ENCODE measurements at regions not wholly inside any gene's neighbourhood (a gene's known extent, or its start where the extent isn't known, plus 50 kb on each side); places are given as distances from the start of the nearest gene placed in this dataset.

DNA sequence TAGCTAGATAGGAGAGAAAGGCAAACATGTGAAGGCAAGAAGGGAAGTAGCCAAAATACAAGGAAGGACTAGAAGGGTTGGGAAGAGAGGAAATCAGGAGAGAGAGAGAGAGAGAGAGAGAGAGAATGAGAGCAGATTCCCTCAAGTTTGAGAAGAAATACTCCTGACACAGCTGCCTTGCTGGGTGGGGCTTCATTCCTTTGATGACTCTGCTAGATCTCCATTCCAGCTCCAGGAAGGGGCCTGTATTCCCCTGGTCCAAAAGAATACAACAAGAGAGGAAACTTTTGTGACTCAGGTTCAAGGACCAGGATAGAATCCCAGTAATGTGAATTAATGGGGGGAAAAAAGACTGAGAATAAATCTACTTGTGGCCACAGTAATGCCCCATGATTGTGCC is 62.9 kb upstream of the SPON1 start:
- POLR2A ChIA-PET, result no interaction called here
- H3K27ac Mint-ChIP-seq, result no peak overlapping the region
- H3K9me3 Mint-ChIP-seq, result peaks cover 0 to 2% (median 0%) of the 10 kb centered on the region in 5 donors
- Histone ChIP-seq H3K27me3 (ENCODE audit: insufficient read depth, low read length, poor library complexity, severe bottlenecking) (no peaks in the 10 kb centered on the region), H3K9me3 (ENCODE audit: low read length) (no peaks in the 10 kb centered on the region), H3K4me1 (ENCODE audit: insufficient read depth, low read length) (no peaks in the 10 kb centered on the region), H3K27ac (ENCODE audit: low read depth, low read length) (no peak overlapping the region), H3K36me3 (ENCODE audit: insufficient read depth, low read length) (no peaks in the 10 kb centered on the region), H3K4me3 (ENCODE audit: low read length) (no peak overlapping the region)
- H3K4me1 Mint-ChIP-seq, result no peaks in the 10 kb centered on the region
- no peak overlapping the region for H3K4me3 Mint-ChIP-seq
- CTCF ChIA-PET, result interaction anchor here (0.6 to 1.5 kb wide), 2 partner anchors 28 to 105 kb away, joined by 3 read pairs; no protein-coding TSS in a partner anchor
- DNase-seq, result no peak
- peaks cover 12 to 30% of the 10 kb centered on the region in 2 donors for H3K27me3 Mint-ChIP-seq
- peaks cover 0 to 17% (median 0%) of the 10 kb centered on the region in 3 donors for H3K36me3 Mint-ChIP-seq

DNA sequence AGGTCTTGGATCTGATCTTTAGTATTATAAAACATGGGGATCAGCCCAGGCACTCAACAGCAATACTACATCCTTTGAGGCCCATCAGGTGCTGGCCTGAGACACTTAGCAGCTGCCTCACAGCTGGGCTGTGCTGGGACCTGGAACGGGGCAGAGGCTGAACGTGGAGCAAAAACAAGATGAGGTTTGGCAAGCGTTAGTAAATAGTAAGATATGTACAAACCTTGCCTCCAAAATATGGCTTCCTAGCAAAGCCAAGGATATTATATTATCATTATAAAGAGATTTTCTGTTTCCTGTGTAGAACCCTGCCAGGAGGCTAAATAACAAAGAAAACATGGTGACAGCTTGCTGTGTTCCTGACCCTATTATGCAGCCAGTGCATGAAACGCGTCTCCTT is 60.0 kb upstream of the SPON1 start:
- ChIA-PET CTCF (interaction anchor here (1.4 kb wide), 1 partner anchor 26 kb away, joined by 3 read pairs; no protein-coding TSS in a partner anchor), POLR2A (no interaction called here)
- no peak for DNase-seq
- H3K4me3 Mint-ChIP-seq, result no peak overlapping the region
- Histone ChIP-seq H3K4me1 (ENCODE audit: insufficient read depth, low read length) (no peaks in the 10 kb centered on the region), H3K27me3 (ENCODE audit: insufficient read depth, low read length, poor library complexity, severe bottlenecking) (no peaks in the 10 kb centered on the region), H3K27ac (ENCODE audit: low read depth, low read length) (no peak overlapping the region), H3K36me3 (ENCODE audit: insufficient read depth, low read length) (no peaks in the 10 kb centered on the region), H3K4me3 (ENCODE audit: low read length) (no peak overlapping the region), H3K9me3 (ENCODE audit: low read length) (peaks cover 7% of the 10 kb centered on the region)
- H3K9me3 Mint-ChIP-seq, result peaks cover 7 to 18% (median 13%) of the 10 kb centered on the region in 5 donors
- H3K4me1 Mint-ChIP-seq, result no peaks in the 10 kb centered on the region
- peaks cover 13 to 25% of the 10 kb centered on the region in 2 donors for H3K27me3 Mint-ChIP-seq
- H3K27ac Mint-ChIP-seq, result no peak overlapping the region
- peaks cover 0 to 27% (median 1%) of the 10 kb centered on the region in 3 donors for H3K36me3 Mint-ChIP-seq

DNA sequence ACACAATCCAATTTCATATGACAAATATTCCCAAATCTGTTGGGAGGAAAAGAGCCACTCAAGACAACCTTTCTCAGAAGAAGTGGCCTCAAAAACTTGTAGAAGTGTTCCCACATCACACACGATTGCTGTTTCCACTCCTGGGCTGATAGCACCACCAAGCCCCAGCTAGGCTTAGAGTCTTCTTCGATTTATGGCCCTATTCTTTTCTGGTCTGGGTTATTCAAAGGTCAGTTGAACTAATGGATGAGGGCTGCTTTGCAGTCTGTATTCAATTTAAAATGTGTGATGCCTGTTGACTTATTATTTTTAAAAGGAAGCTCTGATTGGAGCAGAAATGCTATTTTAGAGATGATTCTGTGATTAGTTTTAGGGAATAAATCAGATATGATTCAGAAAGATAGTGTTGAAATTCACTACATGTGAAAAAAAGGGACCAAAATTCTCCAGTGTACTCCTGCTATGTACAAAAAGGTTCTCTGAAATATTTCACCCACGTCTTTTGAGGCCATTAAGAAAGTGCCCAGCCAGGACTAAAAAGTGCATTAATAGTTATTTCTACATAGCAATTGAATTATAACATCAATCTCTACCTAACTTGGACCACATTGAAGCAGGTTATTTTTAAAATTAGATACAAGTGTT is 57.3 kb upstream of the SPON1 start:
- Mint-ChIP-seq H3K9me3 (peaks cover 12 to 26% (median 17%) of the 10 kb centered on the region in 5 donors), H3K27ac (no peak overlapping the region), H3K36me3 (peaks cover 0 to 35% (median 1%) of the 10 kb centered on the region in 3 donors), H3K27me3 (peaks cover 5 to 8% of the 10 kb centered on the region in 2 donors), H3K4me1 (no peaks in the 10 kb centered on the region), H3K4me3 (no peak overlapping the region)
- Histone ChIP-seq H3K27ac (ENCODE audit: low read depth, low read length) (no peak overlapping the region), H3K4me1 (ENCODE audit: insufficient read depth, low read length) (no peaks in the 10 kb centered on the region), H3K9me3 (ENCODE audit: low read length) (peaks cover 7% of the 10 kb centered on the region), H3K27me3 (ENCODE audit: insufficient read depth, low read length, poor library complexity, severe bottlenecking) (no peaks in the 10 kb centered on the region), H3K4me3 (ENCODE audit: low read length) (no peak overlapping the region), H3K36me3 (ENCODE audit: insufficient read depth, low read length) (no peaks in the 10 kb centered on the region)
- ChIA-PET CTCF (no interaction called here), POLR2A (no interaction called here)
- no peak for DNase-seq

DNA sequence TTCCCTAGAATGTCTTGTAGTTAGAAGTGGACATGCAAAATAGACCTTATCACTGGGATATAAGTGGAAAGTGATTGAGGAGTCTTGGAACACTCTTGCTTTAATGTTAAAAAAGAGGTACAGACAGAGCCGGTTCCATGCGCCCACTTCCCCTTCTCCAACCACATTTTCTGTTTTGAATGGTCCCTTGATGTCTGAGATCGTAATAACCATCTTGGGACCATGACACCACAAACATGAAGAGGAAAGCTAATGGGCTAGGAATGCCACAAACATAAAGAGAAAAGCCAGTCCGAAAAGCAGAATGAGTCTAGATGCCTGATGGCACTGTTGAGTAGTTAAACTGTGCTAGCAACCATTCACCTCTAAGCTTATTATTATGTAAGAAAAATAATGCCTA is 54.8 kb upstream of the SPON1 start:
- Histone ChIP-seq H3K9me3 (ENCODE audit: low read length) (peaks cover 7% of the 10 kb centered on the region), H3K36me3 (ENCODE audit: insufficient read depth, low read length) (no peaks in the 10 kb centered on the region), H3K4me1 (ENCODE audit: insufficient read depth, low read length) (no peaks in the 10 kb centered on the region), H3K27me3 (ENCODE audit: insufficient read depth, low read length, poor library complexity, severe bottlenecking) (no peaks in the 10 kb centered on the region), H3K4me3 (ENCODE audit: low read length) (no peak overlapping the region), H3K27ac (ENCODE audit: low read depth, low read length) (no peak overlapping the region)
- peaks cover 0 to 4% of the 10 kb centered on the region in 2 donors for H3K27me3 Mint-ChIP-seq
- H3K36me3 Mint-ChIP-seq, result peaks cover 0 to 25% (median 1%) of the 10 kb centered on the region in 3 donors
- no peak overlapping the region for H3K27ac Mint-ChIP-seq
- POLR2A ChIA-PET, result no interaction called here
- CTCF ChIA-PET, result no interaction called here
- no peak overlapping the region for H3K4me3 Mint-ChIP-seq
- DNase-seq, result no peak
- H3K9me3 Mint-ChIP-seq, result peaks cover 12 to 25% (median 17%) of the 10 kb centered on the region in 5 donors
- peaks cover 0 to 9% (median 4%) of the 10 kb centered on the region in 3 donors for H3K4me1 Mint-ChIP-seq

DNA sequence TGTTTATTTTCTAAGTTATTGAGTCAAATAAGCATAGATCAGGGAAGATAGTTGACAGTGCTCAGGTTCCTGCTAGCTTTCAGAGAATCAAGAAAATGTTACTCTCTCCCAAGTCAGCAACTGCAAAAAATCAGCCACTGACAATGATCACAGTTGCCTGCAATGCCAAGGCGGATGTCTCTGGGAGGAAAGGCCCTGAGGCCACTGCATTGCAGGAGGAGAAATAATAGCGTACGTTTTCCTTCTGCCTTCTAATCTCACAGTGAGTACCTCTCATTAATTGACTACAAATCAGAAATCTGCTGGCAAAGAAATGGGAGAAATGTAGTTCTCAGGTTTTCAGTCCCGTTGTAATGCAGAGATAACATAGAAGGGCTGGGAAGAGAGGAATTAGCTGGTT is 54.0 kb upstream of the SPON1 start:
- peaks cover 0 to 25% (median 1%) of the 10 kb centered on the region in 3 donors for H3K36me3 Mint-ChIP-seq
- no peaks in the 10 kb centered on the region for H3K36me3 ChIP-seq (ENCODE audit: insufficient read depth, low read length)

More for the DNA sequence above, 54.0 kb upstream of the SPON1 start:
- CTCF ChIA-PET, result no interaction called here
- Mint-ChIP-seq H3K4me3 (no peak overlapping the region), H3K27me3 (peaks cover 0 to 4% of the 10 kb centered on the region in 2 donors), H3K4me1 (peaks cover 0 to 13% (median 4%) of the 10 kb centered on the region in 3 donors), H3K27ac (no peak overlapping the region), H3K9me3 (peaks cover 12 to 25% (median 17%) of the 10 kb centered on the region in 5 donors)
- no peak for DNase-seq
- Histone ChIP-seq H3K9me3 (ENCODE audit: low read length) (peaks cover 7% of the 10 kb centered on the region), H3K27ac (ENCODE audit: low read depth, low read length) (no peak overlapping the region), H3K4me1 (ENCODE audit: insufficient read depth, low read length) (no peaks in the 10 kb centered on the region), H3K4me3 (ENCODE audit: low read length) (no peak overlapping the region), H3K27me3 (ENCODE audit: insufficient read depth, low read length, poor library complexity, severe bottlenecking) (no peaks in the 10 kb centered on the region)
- POLR2A ChIA-PET, result no interaction called here

Measured in CD8-positive, alpha-beta memory T cell (primary cell).